PC-3 (cell line): ENCODE measurements at regions not wholly inside any gene's neighbourhood (a gene's known extent, or its start where the extent isn't known, plus 50 kb on each side); places are given as distances from the start of the nearest gene placed in this dataset.

Source experiments
- CTCF ChIP-seq: fragments of 300-600 bp; sonication (generic); conservative IDR thresholded peaks from 2 replicates; pipeline ENCODE4 v1.5.1; 2017; ENCODE audit warnings: antibody characterized with exemption, low read depth, mild to moderate bottlenecking, low read length
- EZH2 ChIP-seq: fragments of 300-600 bp; sonication (generic); IDR thresholded peaks from one replicate; pipeline ENCODE4 v1.6.1; 2017; ENCODE audit warnings: antibody characterized with exemption, mild to moderate bottlenecking, low read length; ENCODE audit not compliant: unreplicated experiment
- EZH2phosphoT487 ChIP-seq: fragments of 300-600 bp; sonication (generic); IDR thresholded peaks from 2 replicates; pipeline ENCODE4 v1.6.1; 2018; ENCODE audit warnings: mild to moderate bottlenecking, antibody characterized with exemption, low read length, borderline replicate concordance

- TF ChIP-seq CTCF = no peak
- no peak for TF ChIP-seq EZH2
- no peak for TF ChIP-seq EZH2phosphoT487
Observed at GRCh38 chr14:89588840-89589296, 171.8 kb upstream of the FOXN3 start.
